T-helper 2 cell (primary cell): ENCODE measurements at regions not wholly inside any gene's neighbourhood (a gene's known extent, or its start where the extent isn't known, plus 50 kb on each side); places are given as distances from the start of the nearest gene placed in this dataset.

Experiments
- DNase-seq, 5 experiments: peaks; one replicate each; pipeline versions ENCODE4 v3.0.0 to v3.0.0-alpha.2; 2012 to 2022

DNA sequence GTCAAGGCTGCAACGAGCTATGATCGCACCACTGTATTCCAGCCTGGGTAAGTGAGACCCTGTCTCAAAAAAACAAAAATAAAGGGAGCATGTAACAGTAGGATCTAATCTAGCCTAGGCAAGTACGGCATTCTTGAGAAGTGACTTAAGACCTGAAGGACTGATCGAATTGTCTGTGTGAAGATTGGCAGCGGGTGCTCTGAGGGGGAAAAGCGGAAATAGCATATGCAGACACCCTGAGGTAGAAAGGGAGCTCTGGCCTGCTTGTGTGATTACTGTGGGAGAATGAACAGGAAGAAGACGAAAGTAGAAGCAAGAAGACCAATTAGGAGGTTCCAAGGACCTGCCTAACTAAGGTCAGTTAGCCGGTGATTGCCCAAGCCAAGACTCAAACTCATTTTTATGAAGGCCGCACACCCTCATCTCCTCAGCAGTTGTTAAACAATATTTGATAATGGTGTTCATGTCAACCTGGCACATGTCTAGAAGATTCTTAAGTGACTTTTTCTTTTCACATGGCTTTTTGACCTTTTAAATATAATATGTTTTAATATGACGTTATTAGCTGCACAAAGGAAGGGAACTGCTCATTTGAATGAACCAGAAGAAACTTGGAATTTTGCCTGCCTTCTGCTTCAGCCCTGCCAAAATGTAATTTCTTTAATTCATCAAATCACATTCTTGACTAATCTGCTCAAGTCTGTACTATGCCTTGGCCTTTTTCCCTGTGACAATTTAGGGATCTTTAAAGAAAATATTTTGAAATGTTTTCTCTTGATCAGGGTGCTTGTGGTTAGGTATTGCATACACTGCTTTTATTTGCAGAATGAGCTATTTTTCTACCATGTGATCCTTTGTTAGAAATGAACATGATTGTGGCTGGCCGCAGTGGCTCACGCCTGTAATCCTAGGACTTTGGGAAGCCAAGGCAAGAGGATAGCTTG, 289.2 kb upstream of the DMRT1 start:
- no peak for DNase-seq

DNA sequence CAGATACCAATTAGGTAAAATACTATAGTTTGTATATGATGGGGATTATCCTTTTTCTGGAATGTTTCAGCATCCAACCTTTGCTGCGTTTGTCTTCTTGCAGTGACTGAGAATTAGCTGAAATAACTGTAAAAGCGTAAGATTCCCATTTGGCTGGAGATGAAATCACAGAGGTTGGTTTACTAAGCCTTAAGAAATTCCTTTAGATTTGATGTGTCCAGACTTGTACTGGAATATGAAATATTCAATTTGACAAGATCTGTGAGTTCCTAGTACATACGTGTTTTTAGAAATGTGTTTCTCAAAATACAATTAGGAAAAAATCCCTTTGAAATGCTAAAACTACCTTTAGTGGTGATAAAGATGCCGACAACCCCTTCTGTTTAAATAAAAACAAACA, 286.0 kb upstream of the DMRT1 start:
- DNase-seq = no peak

DNA sequence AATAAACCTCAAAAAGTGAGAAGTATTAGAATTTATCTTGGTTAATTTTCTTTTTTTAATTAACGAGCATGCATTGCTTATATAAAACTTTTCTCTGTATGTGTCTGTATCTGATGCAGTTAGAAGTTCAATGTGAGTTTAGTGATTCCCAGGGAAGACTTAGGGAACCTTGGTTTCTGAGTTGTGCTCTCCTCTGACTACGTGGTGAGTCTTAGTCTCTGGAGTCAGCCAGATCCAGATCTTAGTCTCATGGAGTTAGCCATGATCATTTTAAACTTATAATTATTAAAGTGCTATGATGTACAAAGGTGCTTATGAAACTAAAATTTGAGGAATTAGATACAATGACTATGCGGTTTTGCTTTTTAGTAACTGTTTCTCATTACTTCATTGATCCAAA, 285.3 kb upstream of the DMRT1 start:
- no peak for DNase-seq

DNA sequence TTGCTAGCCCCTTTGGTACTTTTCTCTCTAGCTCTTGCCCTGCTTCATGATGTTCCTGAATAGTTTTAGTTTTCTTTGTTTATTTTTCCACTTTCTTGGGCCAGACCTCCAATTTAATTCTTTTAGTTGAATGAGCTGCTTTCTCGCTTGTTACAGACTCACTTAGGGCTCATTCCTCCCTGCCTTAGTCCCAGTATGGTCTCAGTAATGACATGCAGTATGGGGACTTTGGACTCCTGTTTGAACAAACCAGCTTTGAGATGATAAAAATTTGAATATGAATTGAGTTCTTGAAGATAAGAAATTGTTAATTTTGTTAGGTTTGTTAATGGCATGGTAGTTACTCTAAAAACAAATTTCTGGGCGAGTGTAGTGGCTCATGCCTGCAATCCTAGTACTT, 284.8 kb upstream of the DMRT1 start:
- no peak for DNase-seq

DNA sequence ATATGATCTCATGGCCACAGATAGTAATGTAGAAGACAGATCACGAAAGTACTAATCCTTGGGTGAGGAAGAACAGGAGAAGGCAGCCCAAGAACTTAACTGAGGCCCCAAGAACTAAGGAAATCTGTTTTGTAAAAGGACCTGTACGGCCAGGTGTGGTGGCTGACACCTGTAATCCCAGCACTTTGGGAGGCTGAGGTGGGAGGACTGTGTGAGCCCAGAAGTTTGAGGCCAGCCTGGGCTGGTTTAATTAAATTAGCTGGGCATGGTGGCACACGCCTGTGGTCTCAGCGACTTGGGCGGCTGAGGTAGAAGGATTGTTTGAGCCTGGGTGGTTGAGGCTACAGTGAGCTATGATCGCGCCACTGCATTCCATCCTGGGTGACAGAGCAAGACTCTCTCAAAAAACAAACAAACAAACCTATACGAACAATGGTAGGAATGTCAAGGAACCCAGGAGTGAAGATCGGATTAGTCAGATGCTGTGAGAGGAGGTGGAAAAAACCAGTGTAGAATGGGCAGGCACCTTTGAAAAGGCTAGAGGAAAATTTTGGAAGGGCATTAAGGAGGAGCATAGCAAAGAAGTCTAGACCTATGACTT, 283.8 kb upstream of the DMRT1 start:
- DNase-seq = no peak

DNA sequence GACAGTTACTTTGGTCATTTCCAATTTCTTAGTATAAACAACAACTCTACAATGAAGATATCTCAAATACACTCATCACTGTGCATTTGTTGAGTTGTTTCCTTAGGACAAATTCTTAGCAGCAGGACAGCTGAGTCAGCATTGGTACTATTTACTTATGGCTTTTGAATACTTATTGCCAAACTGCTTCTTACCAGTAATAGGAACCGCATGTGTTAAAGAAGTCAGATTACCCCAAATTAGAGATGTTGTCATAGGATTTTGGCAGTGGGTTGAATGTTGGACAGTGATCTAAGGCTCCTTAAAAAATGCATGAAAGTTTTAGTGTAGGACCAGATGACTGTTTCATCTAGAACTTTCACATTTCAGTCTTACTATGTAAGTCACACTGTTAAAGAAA, 280.1 kb upstream of the DMRT1 start:
- DNase-seq = no peak

DNA sequence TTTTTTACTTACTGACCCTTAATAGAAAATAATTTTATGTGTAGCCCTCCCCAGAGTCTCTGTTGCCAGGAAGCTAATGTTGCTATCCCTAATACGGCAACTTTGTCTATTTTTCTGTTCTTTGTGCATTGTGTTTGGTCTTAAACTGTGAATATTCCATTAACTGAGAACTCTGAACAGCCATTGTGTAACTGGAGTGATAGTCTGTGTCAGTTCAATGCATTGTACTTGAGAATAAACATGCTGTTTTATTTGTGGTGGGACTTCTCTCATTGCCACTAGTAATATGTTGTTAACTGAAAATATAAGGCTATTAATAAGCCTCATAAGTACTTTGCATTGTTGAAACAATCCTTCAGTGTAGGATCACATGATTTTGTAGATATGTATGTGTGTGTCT, 278.3 kb upstream of the DMRT1 start:
- DNase-seq = no peak

DNA sequence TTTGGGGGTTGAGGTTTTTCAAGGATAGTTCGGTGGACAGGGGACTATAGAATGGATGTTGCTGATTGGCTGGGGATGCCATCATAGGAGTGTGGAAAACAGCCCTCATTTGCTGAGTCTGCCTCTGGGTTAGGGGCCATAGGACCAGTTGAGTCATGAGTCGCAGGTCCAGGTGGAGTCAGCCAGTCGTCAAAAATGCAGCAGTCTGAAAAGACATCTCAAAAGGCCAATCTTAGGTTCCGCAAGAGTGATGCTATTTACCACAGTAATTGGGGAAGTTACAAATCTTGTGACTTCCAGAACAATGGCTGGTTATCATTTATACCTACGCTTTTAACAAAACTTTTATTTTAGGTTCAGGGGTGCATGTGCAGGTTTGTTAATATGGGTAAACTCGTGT, 276.0 kb upstream of the DMRT1 start:
- DNase-seq = no peak

DNA sequence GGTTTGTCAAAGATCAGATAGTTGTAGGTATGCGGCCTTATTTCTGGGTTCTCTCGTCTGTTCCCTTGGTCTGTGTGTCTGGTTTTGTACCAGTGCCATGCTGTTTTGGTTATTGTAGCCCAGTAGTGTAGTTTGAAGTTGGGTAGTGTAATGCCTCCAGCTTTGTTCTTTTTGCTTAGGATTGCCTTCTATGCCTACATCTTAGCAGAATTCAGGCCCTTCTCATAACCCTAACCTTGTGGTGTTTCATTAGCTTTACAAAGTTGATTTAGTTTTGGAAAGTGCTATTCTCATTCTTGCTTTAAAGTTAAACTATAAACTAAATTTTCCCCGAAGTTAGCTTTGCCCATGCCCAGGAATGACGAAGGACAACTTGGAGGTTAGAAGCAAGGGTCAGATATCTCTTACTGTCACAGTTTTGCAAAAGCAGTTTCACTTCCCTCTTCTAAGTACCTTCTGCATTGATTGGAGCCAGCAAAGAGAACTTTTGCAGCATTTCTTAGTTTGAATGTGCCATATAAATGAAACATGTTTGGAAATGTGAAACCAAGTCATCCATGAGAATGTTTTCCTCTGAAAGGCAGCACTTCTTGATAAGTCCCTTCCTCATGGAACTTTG, 274.3 kb upstream of the DMRT1 start:
- no peak for DNase-seq

DNA sequence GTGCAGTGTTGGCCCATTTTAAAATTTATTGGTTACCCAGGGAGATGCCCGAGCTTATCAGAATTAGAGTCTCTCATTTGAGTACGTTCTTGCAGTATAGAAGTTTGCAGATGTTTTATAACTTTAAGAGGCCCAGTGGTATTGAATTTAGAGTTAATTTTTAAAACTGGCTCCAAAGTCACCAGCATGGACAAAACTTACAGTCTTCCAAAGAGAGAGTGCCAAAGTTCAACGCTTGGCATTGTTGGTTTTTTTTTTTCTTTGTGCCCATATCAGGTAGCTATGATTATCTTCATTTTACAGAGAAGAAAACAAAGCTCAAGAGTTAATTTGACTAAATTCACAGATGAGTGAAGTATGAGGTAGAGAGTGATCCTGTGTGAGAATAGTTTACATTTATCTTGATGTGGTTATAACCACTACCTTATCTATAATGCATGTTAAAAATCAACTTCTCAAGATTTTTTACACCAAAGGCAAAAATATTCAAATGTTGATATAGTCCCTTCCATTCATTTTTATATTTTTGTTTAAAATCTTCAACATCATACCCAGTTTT, 273.7 kb upstream of the DMRT1 start:
- peak in 1 of 5 experiments; percentile 66 for DNase-seq

DNA sequence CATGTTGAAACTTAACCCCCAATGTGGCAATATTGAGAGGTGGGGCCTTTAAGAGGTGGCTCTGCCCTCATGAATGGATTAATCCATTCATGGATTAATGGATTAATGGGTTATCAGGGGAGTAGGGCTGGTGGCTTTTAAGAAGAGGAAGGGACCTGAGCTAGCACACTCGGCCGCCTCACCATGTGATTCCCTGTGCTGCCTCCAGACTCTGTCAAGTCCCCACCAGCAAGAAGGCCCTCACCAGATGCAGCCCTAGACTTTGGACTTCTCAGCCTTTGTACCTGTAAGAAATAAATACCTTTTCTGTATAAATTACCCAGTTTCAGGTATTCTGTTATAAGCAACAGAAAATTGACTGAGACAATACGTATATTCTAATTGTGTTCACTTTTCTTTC, 272.2 kb upstream of the DMRT1 start:
- DNase-seq = no peak

DNA sequence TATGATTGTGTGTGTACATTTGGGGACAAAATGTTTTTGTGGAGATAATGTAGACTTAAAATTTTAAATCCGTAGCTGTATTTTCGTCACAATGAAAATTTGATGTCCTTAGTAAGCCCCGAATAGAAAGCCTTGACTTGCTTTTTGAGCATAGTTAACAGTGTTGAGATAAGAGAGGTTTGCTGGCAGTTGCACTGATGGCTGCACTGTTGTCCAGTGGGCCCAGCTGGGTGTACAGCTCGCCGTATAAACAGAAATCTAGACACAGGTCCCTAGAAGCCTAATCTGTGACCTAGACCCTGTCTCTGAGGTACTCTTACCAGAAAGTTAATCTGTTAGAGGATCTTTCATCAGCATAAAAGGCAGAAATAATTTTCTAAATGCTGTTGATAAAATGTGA, 271.3 kb upstream of the DMRT1 start:
- no peak for DNase-seq

DNA sequence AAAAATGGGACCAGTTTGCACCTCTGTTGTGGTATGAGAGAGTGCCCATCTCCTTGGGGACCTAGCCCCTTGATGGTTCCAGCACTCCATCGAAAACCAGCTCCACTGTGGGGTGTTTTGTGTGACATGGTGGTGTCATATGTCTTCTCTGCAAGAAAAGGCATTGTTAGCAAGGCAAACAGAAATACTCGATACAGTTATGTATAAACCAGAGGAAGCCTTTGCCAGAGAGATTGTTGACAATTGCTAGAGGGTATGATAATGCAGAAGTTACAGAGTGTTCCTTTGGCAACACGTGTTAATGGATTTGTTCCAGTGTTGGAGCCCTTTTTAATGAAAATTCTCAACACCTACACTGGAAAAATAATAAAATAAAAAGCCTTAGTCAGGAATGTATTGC, 270.4 kb upstream of the DMRT1 start:
- no peak for DNase-seq

DNA sequence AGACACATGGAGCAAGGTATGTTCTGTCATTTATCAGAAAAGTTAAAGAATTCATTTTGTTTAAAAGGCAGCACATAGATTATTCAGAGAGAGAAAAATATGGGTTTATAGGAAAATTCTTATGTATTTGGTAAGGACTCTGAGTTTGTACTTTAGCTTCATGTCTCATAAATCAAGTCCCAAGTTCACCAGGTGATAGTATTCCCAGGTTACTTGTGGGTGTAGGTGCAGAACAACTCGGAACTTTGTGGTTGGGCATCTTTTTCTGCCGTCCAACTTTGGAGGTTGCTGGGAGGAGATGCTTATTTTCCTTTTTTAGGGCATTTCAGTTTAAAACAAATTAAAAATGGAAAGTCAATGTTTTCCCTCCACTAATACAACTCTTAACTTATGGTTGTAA, 269.8 kb upstream of the DMRT1 start:
- DNase-seq = no peak

DNA sequence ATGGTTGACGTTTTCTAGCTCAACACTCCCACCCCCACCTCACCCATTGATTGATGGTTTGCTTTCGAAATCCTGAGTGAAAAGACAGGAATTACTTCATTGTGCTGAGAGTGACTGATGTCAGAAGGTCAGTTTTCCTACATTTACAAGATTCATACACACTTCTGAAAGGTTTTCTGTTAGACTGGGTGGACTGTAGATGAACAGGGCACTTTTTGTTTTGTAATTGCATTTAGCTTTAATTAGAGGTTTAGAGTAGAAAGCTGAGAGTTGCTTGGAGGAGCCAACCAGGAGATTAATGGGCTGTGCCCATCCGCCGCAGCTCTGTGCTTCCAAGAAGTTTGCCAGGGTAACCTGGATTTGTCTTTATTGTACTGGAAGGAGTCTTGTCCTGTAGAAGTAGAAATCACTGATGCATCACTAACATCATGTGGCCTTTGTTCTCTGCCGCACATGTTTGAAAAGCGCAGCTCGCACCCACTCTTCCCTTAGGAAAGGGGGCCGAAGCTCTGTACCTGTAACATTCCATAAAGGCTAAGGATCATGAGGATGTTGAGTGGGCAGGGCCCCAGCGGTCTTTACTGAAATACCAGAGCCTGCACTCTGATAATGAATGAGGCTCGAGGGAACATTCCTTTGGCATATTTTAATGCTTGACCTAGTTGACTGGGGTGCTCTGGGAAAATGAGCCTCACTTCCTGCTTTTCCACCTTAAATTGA, 267.6 kb upstream of the DMRT1 start:
- DNase-seq = no peak

DNA sequence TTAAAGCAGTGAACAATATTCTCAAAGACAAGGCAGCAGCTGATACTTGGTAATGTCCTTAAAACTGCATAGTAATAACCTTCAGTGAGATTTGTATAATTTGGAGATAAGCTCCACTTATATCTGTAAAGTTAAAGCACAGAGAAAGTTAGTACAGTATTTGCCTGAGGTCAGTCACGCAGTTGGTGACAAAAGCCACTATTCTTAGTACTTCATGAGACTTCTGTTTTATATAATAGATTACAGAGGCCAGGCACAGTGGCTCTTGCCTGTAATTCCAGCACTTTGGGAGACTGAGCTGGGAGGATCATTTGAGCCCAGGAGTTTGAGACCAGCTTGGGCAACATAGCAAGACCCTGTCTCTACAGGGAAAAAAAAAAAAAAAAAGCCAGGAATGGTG, 266.4 kb upstream of the DMRT1 start:
- no peak for DNase-seq

DNA sequence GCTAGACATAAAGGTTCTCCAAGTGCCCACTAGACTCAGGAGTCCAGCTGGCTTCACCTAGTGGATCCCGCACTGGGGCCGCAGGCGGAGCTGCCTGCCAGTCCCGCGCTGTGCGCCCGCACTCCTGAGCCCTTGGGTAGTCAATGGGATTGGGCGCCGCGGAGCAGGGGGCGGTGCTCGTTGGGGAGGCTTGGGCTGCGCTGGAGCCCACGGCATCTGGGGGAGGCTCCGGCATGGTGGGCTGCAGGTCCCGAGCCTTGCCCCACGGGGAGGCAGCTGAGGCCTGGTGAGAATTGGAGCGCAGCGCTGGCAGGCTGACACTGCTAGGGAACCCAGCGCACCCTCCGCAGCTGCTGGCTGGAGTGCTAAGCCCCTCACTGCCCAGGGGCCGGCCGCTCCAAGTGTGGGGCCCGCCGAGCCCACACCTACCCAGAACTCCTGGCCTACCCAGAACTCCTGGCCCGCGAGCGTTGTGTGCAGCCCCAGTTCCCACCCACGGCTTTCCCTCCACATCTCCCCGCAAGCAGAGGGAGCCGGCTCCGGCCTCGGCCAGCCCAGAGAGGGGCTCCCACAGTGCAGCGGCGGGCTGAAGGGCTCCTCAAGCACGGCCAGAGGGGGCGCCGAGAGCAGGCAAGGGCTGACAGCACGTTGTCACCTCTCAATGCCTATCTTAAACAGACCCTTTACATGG, 260.7 kb upstream of the DMRT1 start:
- DNase-seq = no peak

DNA sequence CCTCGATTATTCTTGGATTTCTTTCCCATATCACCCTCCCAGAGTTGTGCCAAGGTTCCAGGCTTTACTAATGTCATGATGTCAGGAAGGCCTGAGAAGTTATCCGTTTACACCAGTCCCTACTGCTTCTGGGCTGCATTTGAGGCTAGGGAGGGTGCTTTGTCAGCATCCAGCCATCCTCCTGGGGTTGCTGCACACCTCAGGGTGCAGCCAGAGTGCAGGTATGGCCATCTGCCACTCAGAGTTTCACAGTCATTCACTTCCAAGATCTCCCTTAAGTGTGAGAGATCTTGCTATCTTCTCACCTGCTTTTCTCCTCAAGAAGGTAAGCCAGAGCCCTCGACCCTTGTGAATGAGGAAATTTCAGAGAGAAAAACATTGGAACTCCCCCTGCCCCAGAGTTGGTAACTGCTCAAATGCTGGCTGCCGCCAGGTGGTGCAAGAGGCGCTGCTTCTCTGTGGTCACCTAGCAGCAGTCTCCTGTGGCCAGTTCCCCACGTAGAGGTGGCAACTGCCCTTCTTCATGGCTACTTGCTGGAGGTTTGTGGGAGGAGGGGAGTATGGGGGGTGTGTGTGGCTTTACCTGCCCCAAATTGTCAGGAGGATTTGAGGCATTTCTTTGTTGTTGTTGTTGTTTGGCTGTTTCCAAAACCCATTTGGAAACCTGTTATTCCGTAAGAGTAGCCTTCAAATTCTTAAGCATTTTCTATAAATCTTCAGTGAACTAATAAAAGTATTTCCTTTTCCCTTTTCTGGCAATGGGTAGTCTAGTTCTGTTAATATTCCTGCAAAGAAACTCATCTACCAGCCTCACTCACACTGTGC, 259.6 kb upstream of the DMRT1 start:
- no peak for DNase-seq

DNA sequence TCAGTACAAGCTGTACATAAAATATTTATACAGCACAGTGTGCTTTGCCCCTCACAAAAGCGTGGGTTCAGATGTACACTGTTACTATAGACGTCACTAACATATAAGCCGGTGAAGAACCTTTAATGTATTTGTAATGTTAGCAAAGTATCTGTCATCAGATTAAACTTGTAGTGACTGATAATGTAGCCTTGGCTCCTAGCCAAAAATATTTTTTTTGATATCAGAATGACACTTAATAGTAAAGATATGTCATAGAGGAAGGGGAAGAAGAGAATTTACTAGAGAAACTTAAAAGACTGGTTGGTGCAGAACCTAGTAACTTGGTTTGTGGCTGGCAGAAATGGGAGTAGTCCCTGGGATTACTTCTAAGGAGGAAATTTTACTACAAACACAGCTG, 258.7 kb upstream of the DMRT1 start:
- DNase-seq = no peak

DNA sequence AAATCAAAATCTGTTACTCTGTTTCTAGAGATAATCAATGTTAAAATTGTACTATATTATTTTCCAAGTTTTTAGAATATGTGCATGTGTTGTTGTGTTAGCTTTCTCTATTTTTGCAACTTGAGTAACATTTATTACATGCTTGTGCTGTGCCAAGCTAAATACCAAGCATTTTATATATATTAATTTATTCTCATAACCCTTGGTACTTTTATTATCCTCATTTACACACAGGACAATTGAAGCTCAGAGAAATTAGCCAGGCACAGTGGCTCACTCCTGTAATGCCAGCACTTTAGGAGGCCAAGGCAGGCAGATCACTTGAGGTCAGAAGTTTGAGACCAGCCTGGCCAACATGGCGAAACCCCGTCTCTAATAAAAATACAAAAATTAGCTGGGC, 254.0 kb upstream of the DMRT1 start:
- DNase-seq = no peak

DNA sequence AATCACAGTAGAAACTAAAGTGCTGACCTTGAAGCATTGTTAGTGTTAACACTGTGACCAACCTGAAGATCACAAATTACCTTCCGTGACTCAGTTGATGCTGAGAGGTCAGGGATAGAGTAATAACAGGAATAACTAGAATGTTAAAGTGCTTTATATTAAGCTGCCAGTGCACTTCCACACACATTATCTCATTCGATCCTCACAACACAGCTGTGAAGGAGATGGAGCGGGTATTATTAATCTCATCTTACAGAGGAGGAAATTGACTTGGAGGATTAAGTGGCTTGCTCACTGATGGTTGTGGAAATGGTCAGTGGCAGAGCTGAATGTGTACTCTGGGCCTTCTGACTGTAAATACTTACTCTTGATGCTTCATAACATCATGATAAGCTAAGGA, 252.5 kb upstream of the DMRT1 start:
- no peak for DNase-seq

DNA sequence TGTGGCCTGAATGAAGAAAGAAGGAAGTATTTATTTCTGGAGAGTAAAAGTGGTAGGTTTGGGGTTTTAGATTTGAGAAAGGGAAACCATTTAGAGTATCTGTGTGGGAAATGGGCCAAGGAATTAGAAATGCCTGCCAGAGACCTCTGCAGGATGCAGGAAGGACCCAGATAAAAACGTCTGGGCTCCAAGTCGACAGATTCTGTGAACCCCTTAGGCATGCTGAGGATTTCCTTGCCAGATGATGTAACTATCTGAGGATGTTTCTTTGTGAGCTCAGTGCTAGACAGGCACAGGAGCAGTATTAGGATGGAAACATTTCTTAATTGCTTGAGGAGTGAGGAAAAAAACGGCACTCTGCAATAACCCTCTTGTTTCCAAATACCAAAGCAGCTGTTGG, 251.8 kb upstream of the DMRT1 start:
- DNase-seq = no peak
